Peyer's patch (tissue), 4 donors: ENCODE measurements at regions not wholly inside any gene's neighbourhood (a gene's known extent, or its start where the extent isn't known, plus 50 kb on each side); places are given as distances from the start of the nearest gene placed in this dataset.
A peak's percentile ranks its signal among the peaks of the same experiment; 100 is the strongest.
"Not testable (repeated sequence)": the region's sequence is repeated elsewhere in the genome, so short reads cannot be mapped to it uniquely, and the experiment has no call there.

Source experiments
- DNase-seq, 3 donors: peaks; one replicate each; pipeline ENCODE4 v3.0.0-alpha.2; 2017 to 2019
- H3K27ac ChIP-seq, 4 donors: fragments of 200-600 bp; sonication (generic); one replicate each; pipeline ENCODE4 v1.5.1; 2016 to 2019
- H3K27me3 ChIP-seq, 2 donors: fragments of 200-600 bp; sonication (generic); one replicate each; pipeline ENCODE4 v1.5.1; 2019
- H3K36me3 ChIP-seq, 3 donors: fragments of 200-600 bp; sonication (generic); one replicate each; pipeline ENCODE4 v1.5.1; 2016 to 2019
- H3K4me1 ChIP-seq, 4 donors: fragments of 200-600 bp; sonication (generic); one replicate each; pipeline ENCODE4 v1.5.1; 2016 to 2019
- H3K4me3 ChIP-seq, 4 donors: fragments of 200-600 bp; sonication (generic); 1 replicate in 3 of 4; 2 replicates in 1 of 4; pipeline ENCODE4 v1.5.1; 2016 to 2019; ENCODE audit warnings: mild to moderate bottlenecking in 1 of 4
- H3K9me3 ChIP-seq, 4 donors: fragments of 200-600 bp; sonication (generic); one replicate each; pipeline ENCODE4 v1.5.1; 2016 to 2019; ENCODE audit warnings: mild to moderate bottlenecking in 1 of 4
- POLR2A ChIP-seq, 2 donors: fragments of 450-650 bp; IDR thresholded peaks; one replicate each; pipeline ENCODE4 v1.5.1; 2017; ENCODE audit warnings: antibody characterized with exemption in 2 of 2, mild to moderate bottlenecking in 2 of 2, moderate library complexity in 2 of 2
- TF ChIP-seq, protein P1 (sequence below), 6 experiments: fragments of 450-650 bp in 4 of 6; fragments of 200-600 bp in 2 of 6; sonication (generic) in 1 of 6; IDR thresholded peaks; one replicate each; pipeline ENCODE4 v1.5.1; 2017 to 2019; ENCODE audit warnings: antibody characterized with exemption in 6 of 6, mild to moderate bottlenecking in 3 of 6, moderate library complexity in 1 of 6

DNA sequence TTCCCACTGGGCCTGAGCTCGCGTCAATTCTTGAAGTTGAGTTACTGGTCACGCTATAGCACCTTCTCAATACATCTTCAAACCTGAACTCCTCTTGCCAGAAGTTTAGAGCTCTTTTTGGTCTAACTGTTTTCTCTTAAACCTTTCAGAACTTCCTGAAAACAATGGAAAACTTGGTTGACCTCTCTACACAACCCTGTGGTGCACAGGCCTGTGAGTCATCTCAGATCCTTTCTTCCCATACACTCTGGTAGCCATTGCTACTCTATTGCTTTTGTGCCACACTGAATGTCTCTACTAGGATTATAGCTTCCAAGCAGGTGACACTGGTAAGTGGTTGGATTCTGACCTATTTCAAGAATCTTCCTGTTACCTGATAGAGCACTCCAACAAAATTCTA lies 321.5 kb upstream of the FSIP2 start:
- Histone ChIP-seq H3K36me3 (no peaks in the 10 kb centered on the region), H3K27me3 (no peaks in the 10 kb centered on the region), H3K4me1 (no peaks in the 10 kb centered on the region), H3K4me3 (no peak overlapping the region), H3K27ac (no peak overlapping the region), H3K9me3 (no peaks in the 10 kb centered on the region)
- DNase-seq = no peak
- TF ChIP-seq, protein P1, sequence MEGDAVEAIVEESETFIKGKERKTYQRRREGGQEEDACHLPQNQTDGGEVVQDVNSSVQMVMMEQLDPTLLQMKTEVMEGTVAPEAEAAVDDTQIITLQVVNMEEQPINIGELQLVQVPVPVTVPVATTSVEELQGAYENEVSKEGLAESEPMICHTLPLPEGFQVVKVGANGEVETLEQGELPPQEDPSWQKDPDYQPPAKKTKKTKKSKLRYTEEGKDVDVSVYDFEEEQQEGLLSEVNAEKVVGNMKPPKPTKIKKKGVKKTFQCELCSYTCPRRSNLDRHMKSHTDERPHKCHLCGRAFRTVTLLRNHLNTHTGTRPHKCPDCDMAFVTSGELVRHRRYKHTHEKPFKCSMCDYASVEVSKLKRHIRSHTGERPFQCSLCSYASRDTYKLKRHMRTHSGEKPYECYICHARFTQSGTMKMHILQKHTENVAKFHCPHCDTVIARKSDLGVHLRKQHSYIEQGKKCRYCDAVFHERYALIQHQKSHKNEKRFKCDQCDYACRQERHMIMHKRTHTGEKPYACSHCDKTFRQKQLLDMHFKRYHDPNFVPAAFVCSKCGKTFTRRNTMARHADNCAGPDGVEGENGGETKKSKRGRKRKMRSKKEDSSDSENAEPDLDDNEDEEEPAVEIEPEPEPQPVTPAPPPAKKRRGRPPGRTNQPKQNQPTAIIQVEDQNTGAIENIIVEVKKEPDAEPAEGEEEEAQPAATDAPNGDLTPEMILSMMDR (IDR thresholded peaks at IDR 0.05) = no peak
- no peak for TF ChIP-seq POLR2A (IDR thresholded peaks at IDR 0.05)

DNA sequence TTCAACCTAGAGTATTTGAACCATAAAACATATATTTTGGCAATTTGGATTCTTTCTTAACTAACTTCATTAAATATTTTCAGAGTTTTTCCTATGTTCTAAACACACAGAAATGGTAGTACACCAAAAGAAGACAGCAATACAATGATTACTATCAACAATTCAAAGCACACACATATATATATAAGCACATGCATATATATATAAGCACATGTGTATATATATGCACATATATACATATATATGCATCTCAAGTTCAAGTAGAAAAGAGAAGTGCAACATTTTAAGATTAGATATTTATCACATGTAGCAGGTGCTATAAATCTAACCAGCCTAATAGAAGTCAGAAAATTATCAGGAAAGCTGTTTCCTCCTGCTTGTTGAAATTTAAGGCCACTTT lies 320.9 kb upstream of the FSIP2 start:
- Histone ChIP-seq H3K4me1 (no peaks in the 10 kb centered on the region), H3K27me3 (no peaks in the 10 kb centered on the region), H3K27ac (no peak overlapping the region), H3K4me3 (no peak overlapping the region), H3K9me3 (no peaks in the 10 kb centered on the region), H3K36me3 (no peaks in the 10 kb centered on the region)
- TF ChIP-seq POLR2A (IDR thresholded peaks at IDR 0.05) = no peak
- TF ChIP-seq, protein P1 (IDR thresholded peaks at IDR 0.05) = no peak
- no peak for DNase-seq

DNA sequence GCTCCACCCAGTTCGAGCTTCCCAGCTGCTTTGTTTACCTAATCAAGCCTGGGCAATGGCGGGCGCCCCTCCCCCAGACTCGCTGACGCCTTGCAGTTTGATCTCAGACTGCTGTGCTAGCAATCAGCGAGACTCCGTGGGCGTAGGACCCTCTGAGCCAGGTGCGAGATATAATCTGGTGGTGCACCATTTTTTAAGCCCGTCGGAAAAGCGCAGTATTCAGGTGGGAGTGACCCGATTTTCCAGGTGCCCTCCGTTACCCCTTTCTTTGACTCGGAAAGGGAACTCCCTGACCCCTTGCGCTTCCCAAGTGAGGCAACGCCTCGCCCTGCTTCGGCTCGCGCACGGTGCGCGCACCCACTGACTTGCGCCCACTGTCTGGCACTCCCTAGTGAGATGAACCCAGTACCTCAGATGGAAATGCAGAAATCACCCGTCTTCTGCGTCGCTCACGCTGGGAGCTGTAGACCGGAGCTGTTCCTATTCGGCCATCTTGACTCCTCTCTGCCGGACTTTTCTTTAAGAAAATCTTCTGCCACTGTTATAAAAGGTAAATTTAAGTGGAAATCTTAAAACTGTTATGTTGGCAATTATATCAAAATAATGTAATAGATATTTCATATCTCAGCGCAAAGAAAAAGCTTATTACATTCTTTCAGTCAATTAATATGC lies 313.5 kb upstream of the FSIP2 start:
- not testable (repeated sequence) for H3K27me3 ChIP-seq, DNase-seq, H3K4me1 ChIP-seq, H3K27ac ChIP-seq, H3K9me3 ChIP-seq, H3K36me3 ChIP-seq
- H3K4me3 ChIP-seq = peak overlapping the region in 1 of 4 donors; percentile 5

DNA sequence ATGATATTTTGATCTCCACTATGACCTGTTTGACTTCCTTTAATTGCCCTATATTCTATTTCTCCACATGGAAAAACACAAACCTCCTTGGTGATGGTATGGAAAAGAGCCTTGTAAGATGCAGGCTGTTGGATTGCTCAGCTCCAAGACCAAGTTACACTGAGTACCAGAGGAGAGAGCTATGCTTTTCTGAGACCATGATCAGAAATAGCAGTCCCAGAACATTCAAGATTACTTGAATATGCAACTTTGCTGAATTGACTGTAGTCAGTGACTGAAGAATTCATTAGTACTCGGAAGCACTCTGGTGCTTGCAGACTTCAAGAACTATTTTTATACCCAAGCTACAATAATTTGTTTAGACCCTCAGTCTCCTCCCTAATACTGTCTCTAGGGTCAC lies 310.6 kb upstream of the FSIP2 start:
- H3K4me1 ChIP-seq = no peaks in the 10 kb centered on the region
- no peak for DNase-seq
- H3K27me3 ChIP-seq = no peaks in the 10 kb centered on the region
- H3K36me3 ChIP-seq = no peaks in the 10 kb centered on the region
- no peak for TF ChIP-seq POLR2A (IDR thresholded peaks at IDR 0.05)
- TF ChIP-seq, protein P1 (IDR thresholded peaks at IDR 0.05) = no peak
- no peak overlapping the region for H3K27ac ChIP-seq
- no peaks in the 10 kb centered on the region for H3K9me3 ChIP-seq
- no peak overlapping the region for H3K4me3 ChIP-seq

DNA sequence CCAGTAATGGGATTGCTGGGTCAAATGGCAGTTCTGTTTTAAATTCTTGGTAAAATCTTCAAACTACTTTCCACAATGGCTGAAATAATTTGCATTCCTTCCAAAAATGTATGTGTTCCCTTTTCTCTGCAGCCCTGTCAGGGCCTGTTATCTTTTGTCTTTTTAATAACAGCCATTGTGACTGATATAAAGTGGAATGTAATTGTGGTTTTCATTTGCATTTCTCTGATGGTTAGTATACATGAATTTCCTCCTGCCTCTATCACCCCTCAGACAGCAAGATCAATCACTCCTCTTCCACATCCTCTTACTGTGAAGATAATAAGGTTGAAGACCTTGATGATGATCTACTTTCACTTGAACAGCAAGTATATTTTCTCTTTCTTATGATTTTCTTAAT lies 304.8 kb upstream of the FSIP2 start:
- Histone ChIP-seq H3K4me3 (no peak overlapping the region), H3K27me3 (no peaks in the 10 kb centered on the region), H3K4me1 (no peaks in the 10 kb centered on the region), H3K9me3 (no peaks in the 10 kb centered on the region), H3K27ac (no peak overlapping the region), H3K36me3 (no peaks in the 10 kb centered on the region)
- no peak for DNase-seq
- TF ChIP-seq, protein P1 (IDR thresholded peaks at IDR 0.05) = no peak
- TF ChIP-seq POLR2A (IDR thresholded peaks at IDR 0.05) = no peak

DNA sequence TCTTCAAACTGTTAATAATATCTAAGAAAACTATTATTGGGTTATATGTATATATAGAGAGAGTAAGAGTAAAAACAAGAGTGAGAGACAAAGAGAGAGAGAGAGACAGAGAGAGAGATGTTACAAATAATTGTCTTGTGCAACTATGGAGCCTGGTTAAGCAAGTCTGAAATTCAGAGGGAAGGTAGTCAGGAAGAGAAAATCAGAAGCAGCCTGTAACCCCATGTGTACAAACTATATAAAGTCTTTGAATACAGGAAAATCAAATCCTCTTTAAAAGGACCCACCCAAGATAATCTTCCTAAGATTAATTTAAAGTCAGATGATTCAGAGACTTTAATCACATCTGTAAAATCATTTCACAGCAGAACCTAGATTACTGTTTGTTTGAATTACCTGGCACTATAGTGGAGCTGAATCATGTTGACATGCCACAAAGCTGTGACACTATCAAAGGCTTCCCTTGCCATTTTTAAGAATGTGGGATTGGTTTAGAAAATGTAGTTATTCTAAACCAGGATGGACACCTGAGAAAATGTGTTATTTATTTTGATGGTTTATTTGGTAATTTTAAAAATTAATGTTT lies 301.7 kb upstream of the FSIP2 start:
- Histone ChIP-seq H3K4me1 (no peaks in the 10 kb centered on the region), H3K4me3 (no peak overlapping the region), H3K27ac (no peak overlapping the region), H3K9me3 (no peaks in the 10 kb centered on the region), H3K27me3 (no peaks in the 10 kb centered on the region), H3K36me3 (no peaks in the 10 kb centered on the region)
- TF ChIP-seq POLR2A (IDR thresholded peaks at IDR 0.05) = no peak
- TF ChIP-seq, protein P1 (IDR thresholded peaks at IDR 0.05) = no peak
- DNase-seq = no peak
